ENCODE measurements at regions not wholly inside any gene's neighbourhood (a gene's known extent, or its start where the extent isn't known, plus 50 kb on each side); places are given as distances from the start of the nearest gene placed in this dataset.

DNA sequence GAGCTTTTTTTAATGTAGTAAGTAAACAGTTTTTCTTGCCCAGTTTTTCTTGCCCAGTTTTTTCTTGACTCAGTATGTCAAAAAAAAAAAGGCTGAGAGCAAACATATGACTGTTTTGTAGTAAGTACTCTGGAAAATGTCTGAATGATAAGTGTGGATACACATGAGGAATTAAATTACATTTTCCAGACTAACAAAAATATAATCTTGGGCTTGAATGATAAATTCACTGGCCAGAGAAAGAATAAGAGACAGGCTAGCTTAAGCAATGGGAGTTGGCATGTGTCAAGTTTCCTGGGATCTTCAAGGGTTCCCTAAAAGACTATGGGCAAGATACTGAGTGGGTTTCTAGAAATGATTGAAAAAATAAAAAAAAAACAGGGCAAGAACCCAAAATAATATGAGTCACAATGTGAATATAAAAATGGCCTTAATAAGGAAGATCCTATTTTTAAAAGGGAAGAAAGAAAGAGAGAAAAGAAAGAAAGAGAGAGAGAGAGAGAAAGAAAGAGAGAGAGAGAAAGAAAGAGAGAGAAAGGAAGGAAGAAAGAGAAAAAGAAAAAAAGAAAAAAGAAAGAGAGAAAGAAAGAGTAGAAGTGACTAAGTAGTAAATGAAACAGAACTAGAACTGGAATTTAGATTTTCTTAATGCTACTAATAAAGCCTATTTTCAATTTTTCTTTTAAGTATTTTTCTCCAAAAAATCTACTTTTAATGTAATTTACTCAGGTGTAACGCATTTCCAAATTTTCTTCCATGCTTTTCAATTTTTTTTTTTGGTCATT lies 60.2 kb downstream of the TFPI2 start:
- no peak overlapping the region for H3K4me3 ChIP-seq (ENCODE audit: low read depth, low read length)
- TF ChIP-seq CTCF (IDR thresholded peaks at IDR 0.05; ENCODE audit: low read depth, low read length): no peak
- no peak for DNase-seq (ENCODE audit: low read depth, low spot score)
- in situ Hi-C loops (cut with HindIII; ENCODE audit: low sequenced_read_pairs): no loop called here

- no peak overlapping the region for H3K4me3 ChIP-seq (ENCODE audit: low read depth, low read length)
- no peak for DNase-seq (ENCODE audit: low read depth, low spot score)
- in situ Hi-C loops (cut with HindIII; ENCODE audit: low sequenced_read_pairs): no loop called here
- no peak for TF ChIP-seq CTCF (IDR thresholded peaks at IDR 0.05; ENCODE audit: low read depth, low read length)
These were observed 62.3 kb downstream of the TFPI2 start for GRCh38 chr7:93828260-93828659.

DNA sequence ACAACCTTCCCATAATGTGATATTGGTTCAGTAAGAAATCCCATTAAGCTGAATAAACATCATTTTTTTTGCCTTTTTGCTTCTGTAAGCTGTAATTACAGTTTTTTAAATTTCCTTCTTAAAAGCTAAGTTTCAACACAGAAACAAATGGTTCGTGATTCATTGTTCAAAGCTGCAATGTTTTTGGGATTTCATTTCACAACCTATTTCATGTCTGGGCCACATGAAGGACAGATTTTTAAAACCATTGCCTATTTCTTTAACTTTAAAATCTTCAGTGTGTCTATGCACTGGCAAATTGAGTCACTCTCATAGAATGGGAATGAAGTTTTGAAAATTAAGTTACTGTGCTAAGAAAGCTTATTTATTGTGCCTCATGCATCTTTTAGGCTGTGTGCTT lies 66.9 kb downstream of the TFPI2 start:
- in situ Hi-C loops (cut with HindIII; ENCODE audit: low sequenced_read_pairs): no loop called here
- no peak overlapping the region for H3K4me3 ChIP-seq (ENCODE audit: low read depth, low read length)
- DNase-seq (ENCODE audit: low read depth, low spot score): no peak
- TF ChIP-seq CTCF (IDR thresholded peaks at IDR 0.05; ENCODE audit: low read depth, low read length): no peak

GRCh38 chr7:93821463-93821862 lies 69.1 kb downstream of the TFPI2 start:
- no peak overlapping the region for H3K4me3 ChIP-seq (ENCODE audit: low read depth, low read length)
- in situ Hi-C loops (cut with HindIII; ENCODE audit: low sequenced_read_pairs): no loop called here
- TF ChIP-seq CTCF (IDR thresholded peaks at IDR 0.05; ENCODE audit: low read depth, low read length): no peak
- DNase-seq (ENCODE audit: low read depth, low spot score): no peak

- no peak for DNase-seq (ENCODE audit: low read depth, low spot score)
- no peak overlapping the region for H3K4me3 ChIP-seq (ENCODE audit: low read depth, low read length)
- in situ Hi-C loops (cut with HindIII; ENCODE audit: low sequenced_read_pairs): no loop called here
- TF ChIP-seq CTCF (IDR thresholded peaks at IDR 0.05; ENCODE audit: low read depth, low read length): no peak
These were observed 70.9 kb downstream of the TFPI2 start for GRCh38 chr7:93819699-93820098.

GRCh38 chr7:93817526-93817925 lies 73.0 kb downstream of the TFPI2 start:
- no peak for TF ChIP-seq CTCF (IDR thresholded peaks at IDR 0.05; ENCODE audit: low read depth, low read length)
- H3K4me3 ChIP-seq (ENCODE audit: low read depth, low read length): no peak overlapping the region
- DNase-seq (ENCODE audit: low read depth, low spot score): peak; percentile 70
- in situ Hi-C loops (cut with HindIII; ENCODE audit: low sequenced_read_pairs): no loop called here

Measured in astrocyte of the spinal cord (primary cell).